Vagina (tissue), 2 donors: ENCODE measurements at regions not wholly inside any gene's neighbourhood (a gene's known extent, or its start where the extent isn't known, plus 50 kb on each side); places are given as distances from the start of the nearest gene placed in this dataset.

Source experiments
- DNase-seq, 2 donors: peaks; one replicate each; pipeline ENCODE4 v3.0.0-alpha.2; 2017; ENCODE audit errors: extremely low spot score in 2 of 2
- H3K27ac ChIP-seq: fragments of 200-600 bp; sonication (generic); one replicate; pipeline ENCODE4 v1.5.1; 2019
- H3K27me3 ChIP-seq: fragments of 200-600 bp; sonication (generic); one replicate; pipeline ENCODE4 v1.5.1; 2019
- H3K36me3 ChIP-seq, 2 donors: fragments of 200-600 bp; sonication (generic); one replicate each; pipeline ENCODE4 v1.5.1; 2017 to 2019
- H3K4me1 ChIP-seq: fragments of 200-600 bp; sonication (generic); one replicate; pipeline ENCODE4 v1.5.1; 2019
- H3K4me3 ChIP-seq, 2 donors: fragments of 200-600 bp; sonication (generic); 1 replicate in 1 of 2; 2 replicates in 1 of 2; pipeline ENCODE4 v1.5.1; 2016 to 2019
- H3K9me3 ChIP-seq: fragments of 200-600 bp; sonication (generic); one replicate; pipeline ENCODE4 v1.5.1; 2019
- POLR2A ChIP-seq, 2 donors: fragments of 450-650 bp; IDR thresholded peaks; one replicate each; pipeline ENCODE4 v1.6.1; 2017; ENCODE audit warnings: antibody characterized with exemption in 2 of 2, mild to moderate bottlenecking in 2 of 2, moderate library complexity in 2 of 2
- POLR2AphosphoS5 ChIP-seq, 2 donors: sonication (generic); formaldehyde crosslinking; IDR thresholded peaks; one replicate each; pipeline ENCODE4 v1.9.0; 2017; ENCODE audit warnings: antibody characterized with exemption in 2 of 2, mild to moderate bottlenecking in 2 of 2, low read depth in 1 of 2; ENCODE audit not compliant: insufficient read depth in 1 of 2
- intact Hi-C: fragments of 100-400 bp; cut with DNase I; formaldehyde crosslinking; loops from one replicate; pipeline ENCODE4 v1.15.1; 2023
- TF ChIP-seq, protein P1 (sequence below), 3 experiments: fragments of 450-650 bp in 2 of 3; fragments of 200-600 bp in 1 of 3; sonication (generic) in 1 of 3; IDR thresholded peaks; one replicate each; pipeline ENCODE4 v1.5.1; 2017 to 2019; ENCODE audit warnings: antibody characterized with exemption in 3 of 3, mild to moderate bottlenecking in 2 of 3, moderate library complexity in 2 of 3

GRCh38 chr3:64859625-64860535 lies 172.1 kb upstream of the ADAMTS9 start:
- TF ChIP-seq POLR2AphosphoS5 (IDR thresholded peaks at IDR 0.05; ENCODE audit: insufficient read depth in 1 of 2, low read depth in 1 of 2) (no peak), POLR2A (IDR thresholded peaks at IDR 0.05) (no peak)
- TF ChIP-seq, protein P1, sequence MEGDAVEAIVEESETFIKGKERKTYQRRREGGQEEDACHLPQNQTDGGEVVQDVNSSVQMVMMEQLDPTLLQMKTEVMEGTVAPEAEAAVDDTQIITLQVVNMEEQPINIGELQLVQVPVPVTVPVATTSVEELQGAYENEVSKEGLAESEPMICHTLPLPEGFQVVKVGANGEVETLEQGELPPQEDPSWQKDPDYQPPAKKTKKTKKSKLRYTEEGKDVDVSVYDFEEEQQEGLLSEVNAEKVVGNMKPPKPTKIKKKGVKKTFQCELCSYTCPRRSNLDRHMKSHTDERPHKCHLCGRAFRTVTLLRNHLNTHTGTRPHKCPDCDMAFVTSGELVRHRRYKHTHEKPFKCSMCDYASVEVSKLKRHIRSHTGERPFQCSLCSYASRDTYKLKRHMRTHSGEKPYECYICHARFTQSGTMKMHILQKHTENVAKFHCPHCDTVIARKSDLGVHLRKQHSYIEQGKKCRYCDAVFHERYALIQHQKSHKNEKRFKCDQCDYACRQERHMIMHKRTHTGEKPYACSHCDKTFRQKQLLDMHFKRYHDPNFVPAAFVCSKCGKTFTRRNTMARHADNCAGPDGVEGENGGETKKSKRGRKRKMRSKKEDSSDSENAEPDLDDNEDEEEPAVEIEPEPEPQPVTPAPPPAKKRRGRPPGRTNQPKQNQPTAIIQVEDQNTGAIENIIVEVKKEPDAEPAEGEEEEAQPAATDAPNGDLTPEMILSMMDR (IDR thresholded peaks at IDR 0.05), result no peak
- Histone ChIP-seq H3K36me3 (no peaks in the 10 kb centered on the region), H3K27me3 (no peaks in the 10 kb centered on the region), H3K4me3 (no peak overlapping the region), H3K27ac (no peak overlapping the region), H3K4me1 (peaks cover 19% of the 10 kb centered on the region), H3K9me3 (no peaks in the 10 kb centered on the region)
- intact Hi-C loops, result no loop called here
- DNase-seq, result no peak

DNA sequence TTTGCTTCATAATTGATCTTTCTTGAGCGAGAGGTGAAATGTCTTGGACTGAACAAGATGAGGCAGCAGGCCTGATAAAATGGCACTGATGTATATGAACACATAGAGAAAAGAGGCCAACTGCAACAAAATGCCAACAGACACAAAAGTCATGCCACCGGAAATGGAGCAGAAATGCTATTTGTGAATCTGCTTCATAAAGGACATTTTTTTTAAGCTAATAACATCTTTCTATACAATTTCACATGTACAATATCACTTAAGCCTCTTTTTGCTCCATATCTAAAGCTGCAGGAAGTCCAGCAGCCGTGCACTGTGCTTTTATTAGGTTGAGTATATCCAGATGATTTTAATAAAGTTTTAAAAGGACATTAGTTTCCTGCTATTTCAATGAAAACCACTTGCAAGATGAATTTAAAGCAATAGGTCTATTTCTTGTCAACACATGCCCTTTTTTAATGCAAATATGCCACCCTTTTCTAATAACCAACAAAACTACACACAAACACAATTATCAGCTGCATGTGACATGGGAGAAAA lies 169.2 kb upstream of the ADAMTS9 start:
- Histone ChIP-seq H3K27me3 (no peaks in the 10 kb centered on the region), H3K36me3 (no peaks in the 10 kb centered on the region), H3K4me3 (no peak overlapping the region), H3K4me1 (peaks cover 19% of the 10 kb centered on the region), H3K27ac (no peak overlapping the region), H3K9me3 (no peaks in the 10 kb centered on the region)
- TF ChIP-seq POLR2A (IDR thresholded peaks at IDR 0.05), result no peak
- TF ChIP-seq POLR2AphosphoS5 (IDR thresholded peaks at IDR 0.05; ENCODE audit: insufficient read depth in 1 of 2, low read depth in 1 of 2), result no peak
- TF ChIP-seq, protein P1 (IDR thresholded peaks at IDR 0.05), result no peak
- intact Hi-C loops, result no loop called here
- DNase-seq, result no peak

DNA sequence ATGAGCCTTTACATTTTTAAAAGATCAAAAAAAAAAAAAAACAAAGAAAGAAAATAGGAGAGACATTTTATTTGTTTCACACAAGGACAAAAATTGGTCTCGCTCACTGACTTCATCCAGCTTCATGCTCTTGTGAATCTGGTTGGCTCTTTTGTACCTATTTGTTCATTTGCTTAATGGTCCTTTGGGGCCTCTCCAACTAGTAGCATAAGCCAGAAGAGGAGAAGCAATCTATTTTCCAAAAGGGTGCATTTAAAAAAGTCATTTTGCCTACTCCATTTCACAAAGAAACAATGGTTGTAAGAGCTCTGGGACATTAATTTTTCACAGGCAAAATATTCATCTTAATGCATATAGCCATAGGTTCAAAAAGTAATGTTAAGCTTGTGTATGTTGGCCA lies 168.3 kb upstream of the ADAMTS9 start:
- intact Hi-C loops, result no loop called here
- peaks cover 19% of the 10 kb centered on the region for H3K4me1 ChIP-seq
- H3K27ac ChIP-seq, result no peak overlapping the region
- H3K36me3 ChIP-seq, result no peaks in the 10 kb centered on the region
- H3K4me3 ChIP-seq, result no peak overlapping the region
- DNase-seq, result no peak
- H3K27me3 ChIP-seq, result no peaks in the 10 kb centered on the region
- no peaks in the 10 kb centered on the region for H3K9me3 ChIP-seq
- no peak for TF ChIP-seq POLR2AphosphoS5 (IDR thresholded peaks at IDR 0.05; ENCODE audit: insufficient read depth in 1 of 2, low read depth in 1 of 2)
- TF ChIP-seq, protein P1 (IDR thresholded peaks at IDR 0.05), result no peak
- TF ChIP-seq POLR2A (IDR thresholded peaks at IDR 0.05), result no peak

- DNase-seq, result no peak
Measured at GRCh38 chr3:64853456-64853855, 165.7 kb upstream of the ADAMTS9 start.

More at GRCh38 chr3:64853456-64853855, 165.7 kb upstream of the ADAMTS9 start:
- Histone ChIP-seq H3K4me3 (no peak overlapping the region), H3K27ac (no peak overlapping the region), H3K9me3 (no peaks in the 10 kb centered on the region), H3K4me1 (peaks cover 13% of the 10 kb centered on the region), H3K36me3 (no peaks in the 10 kb centered on the region), H3K27me3 (no peaks in the 10 kb centered on the region)
- TF ChIP-seq, protein P1 (IDR thresholded peaks at IDR 0.05), result no peak
- no peak for TF ChIP-seq POLR2A (IDR thresholded peaks at IDR 0.05)
- no peak for TF ChIP-seq POLR2AphosphoS5 (IDR thresholded peaks at IDR 0.05; ENCODE audit: insufficient read depth in 1 of 2, low read depth in 1 of 2)
- intact Hi-C loops, result no loop called here
